Liver (tissue), 8 donors: ENCODE measurements at regions not wholly inside any gene's neighbourhood (a gene's known extent, or its start where the extent isn't known, plus 50 kb on each side); places are given as distances from the start of the nearest gene placed in this dataset.

Experiments
- DNase-seq: peaks from one replicate; pipeline ENCODE4 v3.0.0-alpha.2; 2017; ENCODE audit warnings: low spot score
- H3K27ac ChIP-seq, 2 donors: one replicate each; pipeline ENCODE4 v1.7.0; 2013; ENCODE audit warnings: inconsistent platforms in 2 of 2, low read length in 2 of 2, control low read depth in 1 of 2, low read depth in 1 of 2, mild to moderate bottlenecking in 1 of 2
- H3K27me3 ChIP-seq, 4 donors: one replicate each; pipeline versions ENCODE4 v1.6.1 to v1.7.0; 2013; ENCODE audit warnings: low read length in 3 of 4, inconsistent platforms in 1 of 4, mild to moderate bottlenecking in 1 of 4, moderate library complexity in 1 of 4; ENCODE audit not compliant: control insufficient read depth in 4 of 4, insufficient read depth in 4 of 4
- H3K36me3 ChIP-seq, 4 donors: one replicate each; pipeline versions ENCODE4 v1.6.1 to v1.7.0; 2013; ENCODE audit warnings: low read length in 3 of 4, mild to moderate bottlenecking in 3 of 4, low read depth in 1 of 4, moderate library complexity in 1 of 4; ENCODE audit not compliant: control insufficient read depth in 4 of 4, insufficient read depth in 3 of 4
- H3K4me1 ChIP-seq, 4 donors: one replicate each; pipeline versions ENCODE4 v1.6.1 to v1.7.0; 2013; ENCODE audit warnings: low read length in 3 of 4, mild to moderate bottlenecking in 3 of 4, moderate library complexity in 1 of 4; ENCODE audit not compliant: control insufficient read depth in 4 of 4, insufficient read depth in 4 of 4
- H3K4me3 ChIP-seq, 3 donors: one replicate each; pipeline versions ENCODE4 v1.6.1 to v1.7.0; 2013; ENCODE audit warnings: low read length in 3 of 3, control low read depth in 1 of 3, low read depth in 1 of 3, mild to moderate bottlenecking in 1 of 3
- H3K9ac ChIP-seq, 2 donors: one replicate each; pipeline ENCODE4 v1.7.0; 2013; ENCODE audit warnings: low read length in 2 of 2, mild to moderate bottlenecking in 2 of 2, moderate library complexity in 2 of 2, control low read depth in 1 of 2, low read depth in 1 of 2
- H3K9me3 ChIP-seq, 4 donors: one replicate each; pipeline versions ENCODE4 v1.6.1 to v1.7.0; 2013; ENCODE audit warnings: low read length in 3 of 4; ENCODE audit not compliant: control insufficient read depth in 4 of 4
- ATF3 ChIP-seq: IDR thresholded peaks from 2 replicates; pipeline ENCODE4 v1.6.1; 2016; ENCODE audit warnings: antibody characterized with exemption
- CTCF ChIP-seq: fragments of 150-350 bp; IDR thresholded peaks from 2 replicates; pipeline ENCODE4 v1.5.1; 2017; ENCODE audit warnings: improper control_type of control experiment, low read depth, low read length; ENCODE audit not compliant: missing input control
- EGR1 ChIP-seq, 2 donors: IDR thresholded peaks; 2 replicates each; pipeline ENCODE4 v1.6.1; 2016 to 2018; ENCODE audit warnings: antibody characterized with exemption in 2 of 2, low read depth in 2 of 2
- FOXA1 ChIP-seq: IDR thresholded peaks from 2 replicates; pipeline ENCODE4 v1.6.1; 2016; ENCODE audit warnings: antibody characterized with exemption
- FOXA2 ChIP-seq: IDR thresholded peaks from 2 replicates; pipeline ENCODE4 v1.6.1; 2016; ENCODE audit warnings: antibody characterized with exemption
- GABPA ChIP-seq, 2 donors: IDR thresholded peaks in 1 of 2; conservative IDR thresholded peaks in 1 of 2; 2 replicates each; pipeline ENCODE4 v1.6.1; 2016; ENCODE audit warnings: antibody characterized with exemption in 2 of 2, mild to moderate bottlenecking in 1 of 2, moderate library complexity in 1 of 2
- HNF4A ChIP-seq, 2 donors: conservative IDR thresholded peaks; 2 replicates each; pipeline ENCODE4 v1.6.1; 2016; ENCODE audit warnings: antibody characterized with exemption in 2 of 2, mild to moderate bottlenecking in 2 of 2
- HNF4G ChIP-seq: IDR thresholded peaks from 2 replicates; pipeline ENCODE4 v1.6.1; 2016; ENCODE audit warnings: antibody characterized with exemption
- JUND ChIP-seq, 2 donors: IDR thresholded peaks; 2 replicates each; pipeline ENCODE4 v1.6.1; 2016; ENCODE audit warnings: antibody characterized with exemption in 2 of 2
- MAX ChIP-seq: IDR thresholded peaks from 2 replicates; pipeline ENCODE4 v1.6.1; 2016; ENCODE audit warnings: antibody characterized with exemption
- NR2F2 ChIP-seq: IDR thresholded peaks from 2 replicates; pipeline ENCODE4 v1.6.1; 2016; ENCODE audit warnings: antibody characterized with exemption
- RAD21 ChIP-seq, 2 donors: IDR thresholded peaks; 2 replicates each; pipeline ENCODE4 v1.6.1; 2016; ENCODE audit warnings: antibody characterized with exemption in 2 of 2, mild to moderate bottlenecking in 2 of 2
- REST ChIP-seq: IDR thresholded peaks from 2 replicates; pipeline ENCODE4 v1.6.1; 2016; ENCODE audit warnings: antibody characterized with exemption, mild to moderate bottlenecking
- RXRA ChIP-seq, 2 donors: IDR thresholded peaks; 2 replicates each; pipeline ENCODE4 v1.6.1; 2017 to 2018; ENCODE audit warnings: antibody characterized with exemption in 2 of 2, mild to moderate bottlenecking in 1 of 2
- SP1 ChIP-seq: IDR thresholded peaks from 2 replicates; pipeline ENCODE4 v1.6.1; 2018; ENCODE audit warnings: antibody characterized with exemption, mild to moderate bottlenecking
- TAF1 ChIP-seq: conservative IDR thresholded peaks from 2 replicates; pipeline ENCODE4 v1.6.1; 2016; ENCODE audit warnings: antibody characterized with exemption, mild to moderate bottlenecking
- YY1 ChIP-seq: IDR thresholded peaks from 2 replicates; pipeline ENCODE4 v1.6.1; 2016; ENCODE audit warnings: antibody characterized with exemption, mild to moderate bottlenecking
- ZBTB33 ChIP-seq: IDR thresholded peaks from 2 replicates; pipeline ENCODE4 v1.6.1; 2016; ENCODE audit warnings: antibody characterized with exemption
- WGBS: extraction: QIAGEN DNeasy Blood & Tissue Kit; methylation state at CpG from one replicate; pipeline ENCODE4 v1.1.7; 2013; 5-methylcytosine and 5-hydroxymethylcytosine counted together
- donor health status: healthy.
- donor health status: healthy.
- donor health status: healthy.
- donor health status: healthy.
- donor health status: healthy.

- peaks cover 0 to under 1% (median 0%) of the 10 kb centered on the region in 4 donors for H3K9me3 ChIP-seq
Measured at GRCh38 chr18:22657619-22658018, 239.9 kb upstream of the CTAGE1 start.

GRCh38 chr18:22658318-22658717 lies 240.6 kb upstream of the CTAGE1 start:
- no peaks in the 10 kb centered on the region for H3K27me3 ChIP-seq
- no peaks in the 10 kb centered on the region for H3K36me3 ChIP-seq
- TF ChIP-seq HNF4A (conservative IDR thresholded peaks at IDR 0.05) (peak; percentile 68 to 70), SP1 (no peak)
- 90% methylated on average over 2 of the region's 2 CpGs for WGBS
- H3K9ac ChIP-seq = no peak overlapping the region
- H3K4me3 ChIP-seq = no peak overlapping the region
- no peak for DNase-seq
- H3K27ac ChIP-seq = no peak overlapping the region
- peaks cover 0 to 1% (median 0%) of the 10 kb centered on the region in 4 donors for H3K9me3 ChIP-seq
- no peaks in the 10 kb centered on the region for H3K4me1 ChIP-seq

More at GRCh38 chr18:22657619-22658018, 239.9 kb upstream of the CTAGE1 start:
- TF ChIP-seq NR2F2 (no peak), EGR1 (IDR thresholded peaks at IDR 0.05; ENCODE audit: low read depth in 2 of 2) (no peak), YY1 (no peak), CTCF (no peak), ATF3 (no peak), GABPA (IDR thresholded peaks at IDR 0.05 in 1 of 2, conservative IDR thresholded peaks at IDR 0.05 in 1 of 2) (no peak), TAF1 (no peak), JUND (IDR thresholded peaks at IDR 0.05) (no peak), RAD21 (IDR thresholded peaks at IDR 0.05) (no peak), ZBTB33 (no peak), FOXA2 (no peak), HNF4G (no peak), FOXA1 (no peak), HNF4A (conservative IDR thresholded peaks at IDR 0.05) (no peak), MAX (no peak), RXRA (IDR thresholded peaks at IDR 0.05) (no peak), SP1 (no peak)
- Histone ChIP-seq H3K9ac (no peak overlapping the region), H3K27me3 (no peaks in the 10 kb centered on the region), H3K36me3 (no peaks in the 10 kb centered on the region), H3K27ac (no peak overlapping the region), H3K4me1 (no peaks in the 10 kb centered on the region), H3K4me3 (no peak overlapping the region)
- no peak for DNase-seq
- 89% methylated on average over 1 of the region's 1 CpG for WGBS

- Histone ChIP-seq H3K9ac (no peak overlapping the region), H3K27me3 (no peaks in the 10 kb centered on the region), H3K36me3 (no peaks in the 10 kb centered on the region), H3K27ac (no peak overlapping the region), H3K4me1 (no peaks in the 10 kb centered on the region), H3K9me3 (peaks cover 0 to 1% (median under 1%) of the 10 kb centered on the region in 4 donors), H3K4me3 (no peak overlapping the region)
- 97% methylated on average over 1 of the region's 1 CpG for WGBS
- no peak for DNase-seq
- TF ChIP-seq CTCF (no peak), RAD21 (IDR thresholded peaks at IDR 0.05) (no peak), REST (no peak), EGR1 (IDR thresholded peaks at IDR 0.05; ENCODE audit: low read depth in 2 of 2) (no peak), GABPA (IDR thresholded peaks at IDR 0.05 in 1 of 2, conservative IDR thresholded peaks at IDR 0.05 in 1 of 2) (no peak), RXRA (IDR thresholded peaks at IDR 0.05) (no peak), FOXA2 (no peak)
Measured at GRCh38 chr18:22663378-22663777, 245.7 kb upstream of the CTAGE1 start.
